A549 (cell line): ENCODE measurements at regions not wholly inside any gene's neighbourhood (a gene's known extent, or its start where the extent isn't known, plus 50 kb on each side); places are given as distances from the start of the nearest gene placed in this dataset.

Experiments used
- ATAC-seq, 2 experiments: fragments of 200-7000 bp in 1 of 2; fragments of >200 bp in 1 of 2; cut with Nextera tagmentation in 1 of 2; cut with Tn5 transposase in 1 of 2; 3 replicates each; pipeline versions ENCODE4 v1.8.0 to v1.9.1; 2018 to 2020; ENCODE audit warnings: mild to moderate bottlenecking in 1 of 2, moderate library complexity in 1 of 2
- CTCF ChIA-PET: fragments of 300-600 bp; sonication (Branson Sonifier 250); formaldehyde crosslinking; extraction: SDS; loops from one replicate; lab custom pipeline; 2021; ENCODE audit warnings: antibody characterized with exemption, inconsistent platforms; lab: Yijun Ruan, JAX
- POLR2A ChIA-PET: fragments of 350-600 bp; formaldehyde crosslinking; extraction: SDS; loops from one replicate; lab custom pipeline; 2021; ENCODE audit warnings: antibody characterized with exemption, inconsistent platforms; lab: Yijun Ruan, JAX
- DNase-seq, 2 experiments: peaks; one replicate each; pipeline versions ENCODE4 v3.0.0 to v3.0.0-alpha.2; 2011 to 2016; ENCODE audit warnings: low read depth in 1 of 2, low spot score in 1 of 2
- FAIRE-seq: peaks from 2 replicates; lab custom pipeline; 2011; peaks lifted over from hg19 to GRCh38; lab: Jason Lieb, UNC
- H3K27ac ChIP-seq, 2 experiments: fragments of >200 bp; sonication (Bioruptor Twin); formaldehyde crosslinking; 3 replicates each; pipeline ENCODE4 v1.5.1; 2016 to 2017
- H3K4me1 ChIP-seq: fragments of >200 bp; sonication (Bioruptor Twin); formaldehyde crosslinking; 3 replicates; pipeline ENCODE4 v1.6.1; 2016
- H3K4me2 ChIP-seq: fragments of >200 bp; sonication (Bioruptor Twin); formaldehyde crosslinking; 3 replicates; pipeline ENCODE4 v1.6.1; 2016
- H3K4me3 ChIP-seq: fragments of >200 bp; sonication (Bioruptor Twin); formaldehyde crosslinking; 3 replicates; pipeline ENCODE4 v1.5.1; 2016
- H3K9me3 ChIP-seq: fragments of >200 bp; sonication (Bioruptor Twin); formaldehyde crosslinking; 3 replicates; pipeline ENCODE4 v1.6.1; 2016
- ATOH8 ChIP-seq: fragments of 250-450 bp; sonication (Bioruptor Pico); IDR thresholded peaks from 2 replicates; pipeline ENCODE4 v1.5.0; 2020; ENCODE audit warnings: low read depth, mild to moderate bottlenecking, moderate library complexity
- BCL3 ChIP-seq: fragments of >200 bp; sonication (Bioruptor Twin); formaldehyde crosslinking; IDR thresholded peaks from 3 replicates; pipeline ENCODE4 v1.6.1; 2016
- CBX2 ChIP-seq: fragments of 200-600 bp; sonication (generic); IDR thresholded peaks from 2 replicates; pipeline ENCODE4 v1.6.1; 2016; ENCODE audit warnings: low read depth, mild to moderate bottlenecking, borderline replicate concordance
- CBX8 ChIP-seq: fragments of 200-600 bp; sonication (generic); IDR thresholded peaks from 2 replicates; pipeline ENCODE4 v1.6.1; 2016
- CHD2 ChIP-seq: fragments of 150-350 bp; IDR thresholded peaks from 2 replicates; pipeline ENCODE4 v1.6.1; 2014; ENCODE audit warnings: low read length; ENCODE audit not compliant: partially characterized antibody
- EHMT2 ChIP-seq: fragments of 200-600 bp; sonication (generic); IDR thresholded peaks from 2 replicates; pipeline ENCODE4 v1.6.1; 2016; ENCODE audit warnings: antibody characterized with exemption, low read depth, mild to moderate bottlenecking, moderate library complexity
- EP300 ChIP-seq, 2 experiments: fragments of >200 bp; sonication (Bioruptor Twin); formaldehyde crosslinking; IDR thresholded peaks; 2 replicates in 1 of 2; 3 replicates in 1 of 2; pipeline ENCODE4 v1.6.1; 2016 to 2017
- ESRRA ChIP-seq: fragments of 150-350 bp; IDR thresholded peaks from 2 replicates; pipeline ENCODE4 v1.6.1; 2014; ENCODE audit warnings: mild to moderate bottlenecking, low read length, borderline replicate concordance
- FOSB ChIP-seq: fragments of 250-450 bp; sonication (Bioruptor Pico); IDR thresholded peaks from 2 replicates; pipeline ENCODE4 v1.5.0; 2020; ENCODE audit warnings: mild to moderate bottlenecking, moderate library complexity
- FOXS1 ChIP-seq: fragments of 250-450 bp; sonication (Bioruptor Pico); IDR thresholded peaks from 2 replicates; pipeline ENCODE4 v1.5.0; 2020; ENCODE audit warnings: mild to moderate bottlenecking, moderate library complexity
- GATA3 ChIP-seq: IDR thresholded peaks from 2 replicates; pipeline ENCODE4 v1.6.1; 2012; ENCODE audit warnings: borderline replicate concordance
- HMGXB4 ChIP-seq: fragments of 250-450 bp; sonication (Bioruptor Pico); IDR thresholded peaks from 2 replicates; pipeline ENCODE4 v1.5.0; 2021; ENCODE audit warnings: mild to moderate bottlenecking, moderate library complexity, borderline replicate concordance
- JUN ChIP-seq, 2 experiments: fragments of >200 bp; sonication (Bioruptor Twin); formaldehyde crosslinking; IDR thresholded peaks; 2 replicates in 1 of 2; 3 replicates in 1 of 2; pipeline ENCODE4 v1.6.1; 2016 to 2017
- MAFK ChIP-seq: fragments of 450-650 bp; IDR thresholded peaks from 2 replicates; pipeline ENCODE4 v1.6.1; 2014; ENCODE audit not compliant: partially characterized antibody
- MAX ChIP-seq: IDR thresholded peaks from 2 replicates; pipeline ENCODE4 v1.6.1; 2012
- PBX3 ChIP-seq: IDR thresholded peaks from 2 replicates; pipeline ENCODE4 v1.6.1; 2012
- POLR2A ChIP-seq: IDR thresholded peaks from 2 replicates; pipeline ENCODE4 v1.6.1; 2012; ENCODE audit warnings: mild to moderate bottlenecking, low read length
- RARB ChIP-seq: fragments of 250-450 bp; sonication (Bioruptor Pico); IDR thresholded peaks from 2 replicates; pipeline ENCODE4 v1.8.0; 2021; ENCODE audit warnings: mild to moderate bottlenecking, moderate library complexity
- RCOR1 ChIP-seq: fragments of 150-350 bp; IDR thresholded peaks from 2 replicates; pipeline ENCODE4 v1.6.1; 2014; ENCODE audit warnings: antibody characterized with exemption, low read length, low read depth
- REST ChIP-seq: fragments of 200-600 bp; sonication (generic); IDR thresholded peaks from 2 replicates; pipeline ENCODE4 v1.6.1; 2016; ENCODE audit warnings: antibody characterized with exemption, mild to moderate bottlenecking, moderate library complexity
- RFX5 ChIP-seq: fragments of 450-650 bp; IDR thresholded peaks from 2 replicates; pipeline ENCODE4 v1.7.1; 2014; ENCODE audit warnings: antibody characterized with exemption, mild to moderate bottlenecking, moderate library complexity
- SMC3 ChIP-seq: fragments of >200 bp; sonication (Bioruptor Twin); formaldehyde crosslinking; IDR thresholded peaks from 3 replicates; pipeline ENCODE4 v1.6.1; 2018; ENCODE audit warnings: inconsistent platforms
- TP53 ChIP-seq: fragments of 250-450 bp; sonication (Bioruptor Pico); IDR thresholded peaks from 2 replicates; pipeline ENCODE4 v1.5.0; 2021; ENCODE audit warnings: mild to moderate bottlenecking, moderate library complexity
- ZC3H11A ChIP-seq: fragments of 450-650 bp; IDR thresholded peaks from 2 replicates; pipeline ENCODE4 v1.6.1; 2014; ENCODE audit warnings: antibody characterized with exemption, mild to moderate bottlenecking
- ZNF302 ChIP-seq: fragments of 250-450 bp; sonication (Bioruptor Pico); IDR thresholded peaks from 2 replicates; pipeline ENCODE4 v1.9.0; 2021; ENCODE audit warnings: inconsistent platforms, mild to moderate bottlenecking, moderate library complexity
- WGBS: methylation state at CpG from one replicate; pipeline ENCODE4 v1.1.6; 2017; ENCODE audit errors: missing lambda C conversion rate; 5-methylcytosine and 5-hydroxymethylcytosine counted together

- WGBS = 45% methylated on average over 1 of the region's 1 CpG
- CTCF ChIA-PET = interaction anchor here (0.6 kb wide), 1 partner anchor 48 kb away, joined by 3 read pairs; no protein-coding TSS in a partner anchor
- POLR2A ChIA-PET = no interaction called here
- H3K4me2 ChIP-seq = no peak overlapping the region
- H3K9me3 ChIP-seq = no peaks in the 10 kb centered on the region
- FAIRE-seq (no peak), DNase-seq (no peak), ATAC-seq (no peak)
- no peaks in the 10 kb centered on the region for H3K4me1 ChIP-seq
- no peak for TF ChIP-seq ESRRA
- TF ChIP-seq TP53 (CRISPR knock-in tag) = no peak
- TF ChIP-seq CHD2 = no peak
- no peak for TF ChIP-seq RCOR1
- H3K4me3 ChIP-seq = no peak overlapping the region
- no peak overlapping the region for H3K27ac ChIP-seq
Measured at GRCh38 chr3:35223632-35224394, 415.5 kb upstream of the ARPP21 start.

GRCh38 chr3:35224565-35225295 lies 414.6 kb upstream of the ARPP21 start:
- ChIA-PET CTCF (no interaction called here), POLR2A (no interaction called here)
- FAIRE-seq (no peak), ATAC-seq (no peak), DNase-seq (no peak)
- no peak overlapping the region for H3K27ac ChIP-seq
- TF ChIP-seq EHMT2 (no peak), MAFK (peak; percentile 6)
- H3K9me3 ChIP-seq = no peaks in the 10 kb centered on the region
- H3K4me1 ChIP-seq = no peaks in the 10 kb centered on the region
- WGBS = 2% methylated on average over 3 of the region's 3 CpGs
- no peak overlapping the region for H3K4me3 ChIP-seq
- no peak overlapping the region for H3K4me2 ChIP-seq

- Histone ChIP-seq H3K27ac (no peak overlapping the region), H3K4me1 (no peaks in the 10 kb centered on the region), H3K4me2 (no peak overlapping the region)
- ChIA-PET POLR2A (no interaction called here), CTCF (no interaction called here)
- WGBS = 4% methylated on average over 2 of the region's 2 CpGs
- no peak for FAIRE-seq
- ATAC-seq = no peak
- DNase-seq = no peak
- no peak for TF ChIP-seq JUN (IDR thresholded peaks at IDR 0.05)
- TF ChIP-seq FOXS1 (CRISPR knock-in tag) = no peak
- no peak for TF ChIP-seq POLR2A
- no peak for TF ChIP-seq REST
- no peak for TF ChIP-seq ZC3H11A
- TF ChIP-seq EP300 (IDR thresholded peaks at IDR 0.05) = no peak
- TF ChIP-seq MAX = no peak
- TF ChIP-seq CBX2 = no peak
- no peak for TF ChIP-seq RFX5
- TF ChIP-seq GATA3 = no peak
- no peak for TF ChIP-seq FOSB (CRISPR knock-in tag)
- TF ChIP-seq ATOH8 = no peak
- no peak for TF ChIP-seq RARB (CRISPR knock-in tag)
- TF ChIP-seq ZNF302 (CRISPR knock-in tag) = no peak
- no peak for TF ChIP-seq SMC3
- TF ChIP-seq CBX8 = no peak
- TF ChIP-seq PBX3 = no peak
- no peak for TF ChIP-seq BCL3
- no peak for TF ChIP-seq HMGXB4 (CRISPR knock-in tag)
- TF ChIP-seq, all 56 proteins: peak for 0
- H3K4me3 ChIP-seq = no peak overlapping the region
- no peaks in the 10 kb centered on the region for H3K9me3 ChIP-seq
Measured at GRCh38 chr3:35241236-35241635, 398.1 kb upstream of the ARPP21 start.
